Tibial artery (tissue), 4 donors: ENCODE measurements at regions not wholly inside any gene's neighbourhood (a gene's known extent, or its start where the extent isn't known, plus 50 kb on each side); places are given as distances from the start of the nearest gene placed in this dataset.

Source experiments
- DNase-seq, 2 donors: peaks; one replicate each; pipeline ENCODE4 v3.0.0-alpha.2; 2019
- H3K27ac ChIP-seq, 2 donors: fragments of 200-600 bp; sonication (generic) in 1 of 2; 1 replicate in 1 of 2; 2 replicates in 1 of 2; pipeline ENCODE4 v1.5.1; 2018 to 2019; ENCODE audit warnings: mild to moderate bottlenecking in 1 of 2
- H3K27me3 ChIP-seq, 2 donors: fragments of 200-600 bp; sonication (generic) in 1 of 2; one replicate each; pipeline versions ENCODE4 v1.5.1 to v1.6.0; 2016 to 2019
- H3K36me3 ChIP-seq, 3 donors: fragments of 200-600 bp; sonication (generic) in 2 of 3; one replicate each; pipeline ENCODE4 v1.5.1; 2016 to 2019; ENCODE audit warnings: mild to moderate bottlenecking in 2 of 3
- H3K4me1 ChIP-seq, 4 donors: fragments of 200-600 bp; sonication (generic) in 2 of 4; 1 replicate in 3 of 4; 2 replicates in 1 of 4; pipeline ENCODE4 v1.5.1; 2016 to 2019
- H3K4me3 ChIP-seq, 2 donors: fragments of 200-600 bp; sonication (generic) in 1 of 2; 1 replicate in 1 of 2; 2 replicates in 1 of 2; pipeline ENCODE4 v1.5.1; 2018 to 2019; ENCODE audit warnings: mild to moderate bottlenecking in 2 of 2
- H3K9me3 ChIP-seq, 3 donors: fragments of 200-600 bp; sonication (generic) in 1 of 3; one replicate each; pipeline ENCODE4 v1.5.1; 2016 to 2019
- CTCF ChIP-seq, 2 experiments: fragments of 200-600 bp in 1 of 2; fragments of 450-650 bp in 1 of 2; IDR thresholded peaks; one replicate each; pipeline ENCODE4 v1.5.1; 2017 to 2019; ENCODE audit warnings: antibody characterized with exemption in 2 of 2, mild to moderate bottlenecking in 1 of 2, moderate library complexity in 1 of 2
- intact Hi-C: fragments of 100-400 bp; cut with DNase I; formaldehyde crosslinking; loops from one replicate; pipeline ENCODE4 v1.15.0; 2023; ENCODE audit warnings: low total_unique reads

- intact Hi-C loops = loop anchor here (5.0 kb wide), 1 partner anchor 539 kb away; no protein-coding TSS in a partner anchor
- no peaks in the 10 kb centered on the region for H3K4me1 ChIP-seq
Measured at GRCh38 chr7:22666732-22667131, 60.3 kb upstream of the IL6 start.

GRCh38 chr7:22665923-22666322 lies 61.1 kb upstream of the IL6 start:
- no peak overlapping the region for H3K27ac ChIP-seq
- no peaks in the 10 kb centered on the region for H3K4me1 ChIP-seq
- no peaks in the 10 kb centered on the region for H3K36me3 ChIP-seq
- no peaks in the 10 kb centered on the region for H3K27me3 ChIP-seq
- intact Hi-C loops = loop anchor here (5.0 kb wide), 1 partner anchor 539 kb away; no protein-coding TSS in a partner anchor
- no peak for TF ChIP-seq CTCF (IDR thresholded peaks at IDR 0.05)
- no peaks in the 10 kb centered on the region for H3K9me3 ChIP-seq
- H3K4me3 ChIP-seq = no peak overlapping the region
- no peak for DNase-seq

More at GRCh38 chr7:22666732-22667131, 60.3 kb upstream of the IL6 start:
- Histone ChIP-seq H3K27ac (no peak overlapping the region), H3K4me3 (no peak overlapping the region), H3K27me3 (no peaks in the 10 kb centered on the region), H3K9me3 (no peaks in the 10 kb centered on the region), H3K36me3 (no peaks in the 10 kb centered on the region)
- no peak for DNase-seq
- no peak for TF ChIP-seq CTCF (IDR thresholded peaks at IDR 0.05)

- Histone ChIP-seq H3K4me1 (no peaks in the 10 kb centered on the region), H3K27me3 (no peaks in the 10 kb centered on the region), H3K36me3 (no peaks in the 10 kb centered on the region), H3K27ac (no peak overlapping the region), H3K4me3 (no peak overlapping the region), H3K9me3 (no peaks in the 10 kb centered on the region)
- no peak for DNase-seq
- no peak for TF ChIP-seq CTCF (IDR thresholded peaks at IDR 0.05)
- intact Hi-C loops = loop anchor here (5.0 kb wide), 1 partner anchor 538 kb away; no protein-coding TSS in a partner anchor
Measured at GRCh38 chr7:22664988-22665798, 61.8 kb upstream of the IL6 start.

GRCh38 chr7:22663721-22664120 lies 63.3 kb upstream of the IL6 start:
- no peaks in the 10 kb centered on the region for H3K9me3 ChIP-seq
- no peak overlapping the region for H3K27ac ChIP-seq
- H3K4me1 ChIP-seq = no peaks in the 10 kb centered on the region
- H3K27me3 ChIP-seq = no peaks in the 10 kb centered on the region
- no peak for DNase-seq
- TF ChIP-seq CTCF (IDR thresholded peaks at IDR 0.05) = no peak
- no peak overlapping the region for H3K4me3 ChIP-seq
- intact Hi-C loops = no loop called here
- no peaks in the 10 kb centered on the region for H3K36me3 ChIP-seq

GRCh38 chr7:22663357-22663718 lies 63.7 kb upstream of the IL6 start:
- Histone ChIP-seq H3K4me1 (no peaks in the 10 kb centered on the region), H3K27ac (no peak overlapping the region), H3K4me3 (no peak overlapping the region), H3K27me3 (no peaks in the 10 kb centered on the region), H3K9me3 (no peaks in the 10 kb centered on the region), H3K36me3 (no peaks in the 10 kb centered on the region)
- TF ChIP-seq CTCF (IDR thresholded peaks at IDR 0.05) = no peak
- intact Hi-C loops = no loop called here
- DNase-seq = no peak
